GM19043 (cell line): ENCODE measurements at regions not wholly inside any gene's neighbourhood (a gene's known extent, or its start where the extent isn't known, plus 50 kb on each side); places are given as distances from the start of the nearest gene placed in this dataset.
"Not testable (repeated sequence)": the region's sequence is repeated elsewhere in the genome, so short reads cannot be mapped to it uniquely, and the experiment has no call there.

ENCODE experiments used
- ATAC-seq: cut with Tn5 transposase; IDR thresholded peaks from one replicate; pipeline ENCODE4 v1.9.1; 2021; ENCODE audit warnings: low read depth; ENCODE audit not compliant: unreplicated experiment

DNA sequence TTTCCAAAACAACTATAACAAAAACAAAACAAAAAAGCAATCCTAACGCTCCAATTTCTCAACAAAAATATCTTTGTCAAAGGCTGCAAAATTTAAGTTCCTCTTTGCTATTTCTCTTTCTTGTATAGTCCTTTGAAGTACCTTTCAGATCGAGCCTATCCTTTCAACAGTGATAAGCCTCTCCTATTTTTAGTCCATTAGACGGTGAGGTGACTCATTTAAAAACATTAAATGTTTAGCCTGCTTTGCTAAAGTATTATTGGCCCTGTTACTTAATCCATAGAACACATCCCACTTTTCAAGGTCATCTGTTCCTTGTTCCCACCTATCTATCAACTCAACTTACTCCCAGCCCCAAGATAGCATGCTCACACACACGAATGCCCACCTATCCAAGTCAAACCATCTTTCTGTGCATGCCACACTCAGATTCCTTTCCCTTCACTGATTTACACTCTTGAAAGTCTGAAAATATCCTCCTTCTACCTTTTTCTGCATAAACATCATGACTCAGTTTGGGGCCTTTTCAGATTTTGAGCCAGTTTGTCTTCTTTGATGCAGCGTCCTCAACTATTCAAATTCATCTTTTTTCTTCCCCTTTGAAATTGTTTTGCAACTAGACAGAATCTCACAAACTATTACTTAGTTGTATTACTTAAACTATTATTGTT is 224.9 kb upstream of the TMEM229A start:
- ATAC-seq = no peak

DNA sequence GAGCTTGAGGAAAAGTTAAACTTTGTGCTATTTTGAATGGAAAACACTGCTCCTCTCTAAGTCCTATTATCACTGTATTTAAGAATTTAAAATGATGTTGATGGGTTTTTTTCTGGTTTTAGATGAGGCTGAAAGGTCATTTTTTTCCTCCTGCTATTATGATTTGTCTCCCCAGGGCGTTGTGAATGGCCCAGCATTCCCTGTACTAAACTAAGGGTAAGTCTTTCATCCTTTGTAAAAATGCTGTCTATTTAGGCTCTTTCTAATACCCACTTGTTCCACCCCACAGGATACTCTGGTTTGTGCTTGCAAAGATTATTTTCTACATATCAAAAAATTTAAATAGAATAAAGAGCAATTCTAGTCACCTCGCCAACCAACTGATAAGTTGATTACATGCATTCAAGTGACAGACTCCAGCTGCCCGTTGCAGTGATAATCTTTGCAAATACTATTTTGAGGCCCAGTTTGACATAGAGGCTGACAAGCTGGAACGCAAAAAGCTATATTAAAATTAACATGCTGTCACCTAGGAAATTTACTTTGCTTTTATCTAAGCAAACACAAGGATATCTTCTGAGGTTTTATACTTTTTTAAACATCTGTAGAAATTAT is 222.3 kb upstream of the TMEM229A start:
- no peak for ATAC-seq

DNA sequence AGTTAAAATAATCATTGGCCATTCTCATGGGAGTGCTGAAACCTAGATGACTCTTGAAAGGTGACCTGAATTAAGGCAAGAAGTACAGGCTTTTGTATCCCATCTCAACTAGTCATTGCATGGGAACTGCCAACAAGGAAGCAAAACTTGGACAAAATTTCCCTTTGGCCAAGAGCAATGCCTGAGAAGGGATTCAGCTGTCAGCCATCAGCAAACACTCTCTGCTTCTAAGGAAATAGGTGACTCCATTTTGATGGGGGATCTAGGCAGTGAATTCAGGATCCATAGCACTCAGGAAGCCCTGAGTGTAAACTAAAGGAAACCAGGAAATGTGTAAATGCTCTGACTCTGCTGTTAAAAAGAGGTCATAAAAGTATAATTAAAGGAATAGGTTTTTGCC is 221.5 kb upstream of the TMEM229A start:
- no peak for ATAC-seq

DNA sequence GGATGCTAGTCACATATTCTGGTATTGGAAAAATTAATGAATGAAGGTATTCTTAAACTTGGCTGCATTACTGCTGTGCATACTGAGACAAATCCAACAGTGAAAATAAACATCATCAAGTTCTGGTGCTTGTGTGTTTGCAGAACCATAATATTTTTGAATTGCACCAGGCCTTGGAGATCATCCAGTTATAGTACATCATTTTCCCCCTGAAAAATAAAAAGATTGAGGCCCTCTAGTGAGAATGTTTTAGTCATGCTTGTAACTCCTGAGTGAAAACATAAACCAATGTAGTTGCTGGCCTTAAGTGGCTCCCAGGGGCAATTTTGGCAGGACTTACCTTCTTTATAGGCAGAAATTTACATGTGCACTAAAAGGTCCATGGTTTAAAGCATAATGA is 218.8 kb upstream of the TMEM229A start:
- ATAC-seq = no peak

DNA sequence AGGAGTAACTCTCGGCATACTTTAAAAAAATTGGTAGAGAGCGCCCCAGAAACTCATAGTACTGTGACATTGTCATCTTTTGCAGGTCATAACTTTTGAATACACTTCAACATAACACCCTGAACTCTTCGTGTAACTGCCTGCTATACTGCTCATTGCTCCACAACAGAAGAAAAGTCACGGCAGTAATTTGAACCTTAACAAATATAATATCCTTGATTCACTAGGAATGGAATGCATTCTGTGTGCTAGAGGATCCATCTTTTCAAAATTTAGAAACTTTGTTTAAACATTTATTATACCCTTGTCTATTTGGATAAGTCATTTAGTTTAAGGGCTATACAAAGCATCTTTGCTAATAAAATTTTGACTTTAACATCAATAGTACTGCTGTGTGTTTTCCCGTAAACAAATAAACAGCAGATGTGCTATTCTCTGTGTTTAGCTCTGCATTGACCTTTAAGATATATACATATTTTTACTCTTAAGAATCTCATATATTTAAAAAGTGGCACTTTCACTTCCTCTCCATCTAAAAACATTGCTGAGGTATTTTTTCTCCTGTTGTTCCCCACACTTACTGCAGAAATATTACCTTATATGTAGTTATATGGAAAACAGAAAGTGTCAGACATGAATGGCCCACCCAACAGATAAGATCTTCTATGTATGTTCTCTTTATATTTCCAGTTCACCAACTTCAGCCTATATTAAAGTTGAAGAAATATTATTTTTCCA is 217.6 kb upstream of the TMEM229A start:
- ATAC-seq = no peak

DNA sequence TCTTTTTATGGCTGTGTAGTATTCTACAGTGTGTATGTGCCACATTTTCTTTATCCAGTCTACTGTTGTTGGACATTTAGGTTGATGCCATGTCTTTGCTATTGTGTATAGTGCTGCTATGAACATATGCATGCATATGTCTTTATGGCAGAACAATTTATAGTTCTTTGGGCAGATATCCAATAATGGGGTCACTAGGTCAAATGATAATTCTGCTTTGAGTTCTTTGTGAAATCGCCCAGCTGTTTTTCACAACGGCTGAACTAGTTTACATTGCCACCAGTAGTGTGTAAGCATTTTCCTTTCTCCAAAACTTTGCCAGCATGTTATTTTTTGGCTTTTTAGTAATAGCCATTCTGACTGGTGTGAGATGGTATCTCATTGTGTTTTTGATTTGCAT is 214.8 kb upstream of the TMEM229A start:
- ATAC-seq = no peak

DNA sequence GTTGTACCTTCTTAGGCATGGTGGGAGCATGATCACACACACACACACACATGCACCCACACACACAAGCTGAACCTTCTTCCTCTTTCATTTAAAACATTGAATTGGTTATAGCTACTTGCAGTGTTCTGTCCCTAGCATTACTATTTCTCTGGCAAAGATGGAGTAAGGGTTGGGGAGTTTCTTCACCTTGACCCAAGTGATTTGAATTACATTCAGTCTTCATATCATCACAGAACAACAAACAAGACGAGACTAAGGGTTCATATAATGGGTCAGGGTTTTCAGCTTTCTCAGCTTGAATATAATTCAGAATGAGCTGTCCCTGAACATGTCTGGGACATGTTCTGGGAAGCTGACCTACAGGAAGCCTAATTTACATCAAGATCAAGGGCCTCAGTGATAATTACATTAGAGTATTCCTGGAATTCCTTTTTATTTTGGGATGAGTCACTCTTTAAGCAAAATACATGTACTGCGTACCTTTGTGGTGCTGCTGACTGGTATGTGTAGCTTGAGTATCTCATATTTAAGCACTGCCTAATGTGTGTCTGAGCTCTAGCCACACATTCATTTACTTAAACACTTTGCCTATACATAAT is 213.5 kb upstream of the TMEM229A start:
- ATAC-seq = no peak

DNA sequence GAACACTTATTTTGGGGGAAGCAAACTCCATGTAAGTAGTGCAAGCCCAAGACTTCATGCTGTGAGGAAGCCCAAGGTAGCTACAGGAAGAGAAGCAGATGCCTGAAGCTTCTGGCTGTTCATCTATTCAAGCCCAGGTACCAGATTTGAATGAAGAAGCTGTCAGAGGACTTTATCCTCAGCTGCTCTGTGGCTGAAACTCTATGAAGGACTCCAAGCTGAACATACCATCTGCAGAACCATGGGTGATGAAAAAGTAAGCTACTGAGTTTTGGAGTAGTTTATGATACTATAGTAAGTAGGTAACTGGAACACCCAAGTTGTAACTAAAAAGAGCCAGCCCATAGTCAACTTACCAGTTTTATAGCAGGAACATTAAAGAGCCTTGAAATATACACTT is 211.6 kb upstream of the TMEM229A start:
- ATAC-seq = not testable (repeated sequence)

DNA sequence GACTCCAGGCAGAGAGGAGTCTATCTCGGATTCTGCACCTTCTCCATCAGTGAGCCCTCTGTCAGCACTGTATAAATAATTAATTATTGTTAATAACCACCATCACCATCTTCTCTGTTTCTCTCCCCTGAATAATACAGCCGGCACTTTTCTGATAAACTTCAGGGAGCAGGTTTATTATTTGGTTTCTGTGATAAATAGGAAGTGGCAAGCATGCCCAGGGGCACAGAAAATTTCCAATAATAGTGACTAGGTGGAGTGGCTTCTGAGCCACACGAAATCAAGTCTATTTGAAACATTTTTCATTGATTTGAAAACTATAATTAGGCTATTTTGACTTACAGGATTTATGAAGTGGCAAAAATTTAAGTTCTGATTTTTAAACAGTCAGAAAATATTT is 186.8 kb upstream of the TMEM229A start:
- ATAC-seq = no peak

DNA sequence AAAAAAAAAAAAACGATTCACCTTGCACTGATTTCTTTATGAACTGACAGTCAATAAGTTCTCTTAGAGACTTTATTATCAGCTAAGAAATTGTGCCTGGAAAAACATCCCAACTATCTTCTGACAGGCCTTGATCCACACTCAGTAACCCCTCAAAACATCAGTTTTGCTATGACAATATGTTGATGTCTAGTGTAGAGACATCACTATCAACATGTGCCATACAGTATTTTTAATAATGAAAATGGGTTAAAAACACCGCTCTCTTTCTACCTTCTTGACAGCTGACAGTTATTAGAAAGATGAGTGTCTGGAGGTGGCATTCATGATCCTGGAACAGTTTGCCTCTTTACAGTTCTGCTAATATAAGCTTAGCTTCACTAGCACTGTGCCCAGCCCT is 175.8 kb upstream of the TMEM229A start:
- no peak for ATAC-seq

DNA sequence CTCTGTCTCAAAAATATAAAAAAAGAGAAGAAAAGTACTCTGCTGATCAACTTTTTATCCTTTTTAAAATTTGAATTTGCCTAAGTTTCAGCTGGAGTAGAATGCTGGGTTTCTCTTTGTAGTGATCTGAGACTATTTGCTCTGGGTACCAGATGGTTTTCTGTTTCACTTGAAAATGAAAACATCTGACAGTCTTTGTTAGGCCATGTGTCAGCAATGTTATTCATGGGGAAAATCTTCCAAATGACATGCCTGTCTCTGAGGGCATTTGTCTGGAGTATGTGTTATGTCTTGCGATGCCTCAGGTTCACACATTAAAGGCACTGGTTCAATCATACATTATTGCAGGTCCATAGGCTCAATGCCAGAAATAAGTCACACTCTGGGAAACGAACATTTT is 175.3 kb upstream of the TMEM229A start:
- no peak for ATAC-seq

DNA sequence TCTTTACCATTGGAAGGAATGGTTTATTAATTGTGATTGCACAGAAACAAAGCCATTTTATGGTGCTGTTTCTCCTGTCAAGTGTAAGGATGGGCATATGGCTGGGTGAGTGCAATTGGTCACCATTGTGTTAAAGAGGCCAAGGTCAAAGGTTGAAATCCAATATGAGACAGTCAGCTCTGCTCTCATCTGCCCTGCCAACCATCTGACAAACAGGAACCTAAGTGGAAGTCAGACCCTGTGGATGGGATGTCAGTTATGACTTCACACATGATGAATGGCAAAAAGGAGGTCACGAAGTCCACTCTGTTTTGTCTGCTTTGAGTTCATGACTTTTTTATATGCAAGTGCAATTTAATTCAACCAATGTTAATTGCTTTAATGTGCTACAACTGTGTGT is 172.7 kb upstream of the TMEM229A start:
- no peak for ATAC-seq

DNA sequence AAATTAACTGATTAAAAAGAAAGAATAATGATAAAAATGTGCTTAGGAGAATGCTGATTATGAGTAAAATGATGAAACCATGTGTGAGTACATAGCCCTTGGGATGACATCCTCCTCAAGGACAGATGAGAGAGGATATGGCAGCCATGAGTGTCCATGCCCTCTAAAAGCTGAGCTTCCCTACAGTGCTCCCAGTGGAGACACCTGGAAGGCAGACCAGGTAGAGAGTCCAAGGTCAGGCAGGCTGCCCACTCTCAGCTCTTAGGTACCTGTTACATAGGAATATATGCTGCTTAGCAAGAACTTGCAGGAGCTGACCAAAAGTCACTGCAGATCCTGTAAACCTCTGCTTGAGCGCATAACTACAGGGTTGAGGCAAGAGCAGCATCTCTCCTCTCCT is 169.7 kb upstream of the TMEM229A start:
- no peak for ATAC-seq

DNA sequence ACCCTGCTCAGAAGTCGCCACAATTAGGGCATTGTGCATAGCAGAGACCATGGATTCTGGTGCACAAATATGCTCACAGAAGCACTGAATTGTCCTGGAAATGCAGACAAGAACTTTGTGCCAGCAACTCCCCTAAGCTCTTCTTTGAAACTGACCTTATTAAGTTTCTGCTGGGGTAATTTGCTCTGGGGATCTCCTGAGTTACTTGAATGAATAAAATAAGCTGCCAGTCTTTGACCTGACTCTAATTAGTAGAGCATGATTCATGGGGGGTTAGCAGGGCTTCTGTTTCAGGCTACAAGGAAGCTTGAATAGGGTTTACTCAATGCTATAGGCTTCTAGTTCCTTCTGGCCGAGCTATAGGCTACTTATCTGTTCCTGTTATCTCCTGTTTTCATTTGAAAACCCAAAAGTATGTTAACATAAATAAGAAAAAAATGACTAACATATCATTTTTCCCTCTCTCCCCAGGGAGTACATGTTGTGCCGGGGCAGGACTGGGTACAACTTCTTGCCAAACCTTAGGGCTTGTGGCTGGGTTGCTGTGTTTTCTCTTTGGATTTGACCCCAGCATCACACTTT is 169.0 kb upstream of the TMEM229A start:
- no peak for ATAC-seq

DNA sequence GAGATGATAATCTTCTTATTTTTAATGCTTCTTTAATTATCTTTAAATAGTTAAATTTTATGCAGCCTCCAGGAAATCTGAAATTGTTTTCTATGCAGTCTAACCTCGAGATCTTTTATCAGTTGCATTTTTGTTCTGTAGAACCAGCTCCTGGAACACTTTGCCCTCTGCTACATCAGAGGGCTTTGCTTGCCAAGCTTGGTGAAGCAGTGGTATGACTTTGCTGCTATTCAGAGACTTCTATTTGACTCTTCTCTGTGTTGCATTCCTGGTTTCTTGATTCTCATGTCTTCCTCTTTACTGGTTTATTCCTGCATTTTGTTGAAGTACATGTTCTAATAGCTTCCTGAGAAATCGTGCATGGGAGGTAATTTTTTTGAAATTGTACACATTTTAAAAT is 163.7 kb upstream of the TMEM229A start:
- no peak for ATAC-seq

DNA sequence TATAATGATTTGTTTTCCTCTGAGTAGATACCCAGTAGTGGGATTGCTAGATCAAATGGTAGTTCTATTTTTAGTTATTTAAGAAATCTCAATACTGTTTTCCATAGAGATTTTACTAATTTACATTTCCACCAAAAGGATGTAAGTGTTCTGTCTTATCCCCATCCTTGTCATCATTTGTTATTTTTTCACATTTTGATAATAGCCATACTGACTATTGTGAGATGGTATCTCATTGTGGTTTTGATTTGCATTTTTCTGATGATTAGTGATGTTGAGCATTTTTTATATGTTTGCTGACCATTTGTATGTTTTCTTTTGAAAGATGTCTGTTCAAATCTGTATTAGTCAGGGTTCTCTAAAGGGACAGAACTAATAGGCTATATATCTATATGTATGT is 160.0 kb upstream of the TMEM229A start:
- no peak for ATAC-seq

DNA sequence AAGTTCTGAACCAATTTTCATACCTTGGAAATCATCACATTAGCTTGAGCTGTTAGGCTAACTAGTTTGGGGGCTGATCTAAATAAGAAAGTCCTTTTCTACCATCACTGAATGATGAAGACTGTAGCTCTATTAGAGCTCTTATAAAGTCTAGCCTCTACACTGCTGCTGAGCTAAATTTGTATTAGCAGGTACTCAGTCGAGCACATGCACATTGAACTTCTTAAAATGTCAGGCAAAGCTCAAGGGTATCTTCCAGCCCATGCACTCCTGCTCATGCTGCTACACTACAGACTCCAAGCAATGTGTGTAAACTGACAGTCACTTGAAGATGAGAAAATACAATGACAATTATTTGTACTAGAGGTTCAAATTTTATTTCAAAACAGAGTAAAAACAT is 158.8 kb upstream of the TMEM229A start:
- no peak for ATAC-seq

DNA sequence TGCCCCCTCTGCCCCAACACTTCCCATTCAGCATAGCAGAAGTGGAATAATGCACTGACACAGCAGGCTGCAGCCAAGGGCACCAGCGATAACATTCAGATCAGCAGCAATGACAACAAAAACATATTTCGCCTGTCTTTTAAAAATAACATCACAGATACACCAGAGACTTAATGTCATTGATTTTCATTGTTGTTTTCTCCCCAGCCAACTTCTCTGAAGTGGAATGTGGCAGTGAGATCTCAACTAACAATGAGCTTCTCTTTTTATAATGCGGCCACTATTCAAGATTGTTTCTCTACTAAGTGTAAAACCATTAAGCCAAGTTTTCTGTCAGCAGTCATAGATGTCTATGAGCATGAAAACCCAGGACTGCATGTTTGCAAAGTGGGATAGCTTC is 158.2 kb upstream of the TMEM229A start:
- no peak for ATAC-seq

DNA sequence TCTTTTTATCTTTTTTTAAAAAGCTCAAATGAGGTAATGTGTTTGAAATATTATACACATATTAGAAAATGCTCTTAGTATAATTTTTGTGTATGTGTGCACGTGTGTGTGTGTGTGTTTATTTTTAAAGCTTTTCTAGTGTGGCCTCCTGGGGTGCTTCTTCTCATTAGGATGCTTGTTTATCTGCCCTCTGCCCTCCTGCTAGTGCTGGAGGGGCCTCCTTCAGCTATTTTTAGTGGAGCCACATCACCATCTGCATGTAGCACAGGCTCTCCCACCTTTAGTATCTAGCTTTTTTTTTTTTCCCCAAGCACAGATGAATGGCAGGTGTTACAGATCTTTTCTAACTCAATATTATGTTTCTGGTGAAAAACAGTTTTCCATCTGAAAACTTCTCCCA is 155.7 kb upstream of the TMEM229A start:
- ATAC-seq = no peak

DNA sequence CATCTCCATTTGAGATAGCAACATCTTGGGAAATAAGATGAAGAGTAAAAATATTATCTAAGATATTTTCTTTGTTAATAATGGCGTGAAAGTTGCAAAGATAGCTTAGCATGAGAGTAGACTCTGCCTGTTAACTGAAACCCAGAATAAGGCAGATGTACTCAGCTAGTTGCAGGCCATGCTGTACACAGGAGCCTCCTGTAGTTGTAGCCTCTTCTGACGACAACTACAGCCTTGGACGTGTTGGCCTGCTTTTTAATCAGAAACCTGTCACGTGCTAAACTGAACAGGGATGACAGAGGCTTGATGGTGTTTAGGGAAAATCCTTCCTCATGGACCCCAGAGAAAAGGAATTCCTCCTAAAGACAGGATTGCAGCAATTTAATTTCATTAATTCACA is 155.1 kb upstream of the TMEM229A start:
- ATAC-seq = no peak

DNA sequence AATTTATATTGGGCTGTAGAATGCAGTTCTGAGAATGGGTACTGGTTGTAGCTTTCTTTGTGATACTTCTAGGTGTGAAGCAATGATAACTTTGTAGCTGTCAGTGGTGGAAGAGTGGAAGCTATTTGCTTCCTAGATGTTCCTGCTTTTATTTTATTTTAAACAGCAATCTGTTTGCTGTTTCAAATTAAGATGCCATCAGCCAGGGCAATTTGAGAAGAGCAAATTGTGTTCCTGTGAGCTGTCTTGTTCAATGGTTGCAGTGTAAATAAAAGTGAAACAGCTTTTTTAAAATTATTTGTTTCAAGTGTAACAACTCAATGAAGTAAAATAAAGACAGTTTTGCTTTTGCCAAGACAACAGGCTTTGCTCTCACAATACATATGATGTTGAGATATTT is 150.8 kb upstream of the TMEM229A start:
- no peak for ATAC-seq
